Adipocyte (in vitro differentiated cells): ENCODE measurements at regions not wholly inside any gene's neighbourhood (a gene's known extent, or its start where the extent isn't known, plus 50 kb on each side); places are given as distances from the start of the nearest gene placed in this dataset.
"Not testable (repeated sequence)": the region's sequence is repeated elsewhere in the genome, so short reads cannot be mapped to it uniquely, and the experiment has no call there.

Source experiments
- DNase-seq: peaks from one replicate; pipeline ENCODE4 v3.0.0-alpha.2; 2015; ENCODE audit warnings: low read depth
- H3K27me3 ChIP-seq: replicated peaks from 2 replicates; pipeline ENCODE4 v1.7.0; 2013; ENCODE audit warnings: mild to moderate bottlenecking, low read length, moderate library complexity; ENCODE audit not compliant: control insufficient read depth, insufficient read depth
- H3K36me3 ChIP-seq: 2 replicates; pipeline ENCODE4 v1.7.0; 2013; ENCODE audit warnings: low read length, mild to moderate bottlenecking, moderate library complexity; ENCODE audit not compliant: control insufficient read depth, insufficient read depth, severe bottlenecking
- H3K4me1 ChIP-seq: 2 replicates; pipeline ENCODE4 v1.7.0; 2013; ENCODE audit warnings: mild to moderate bottlenecking, low read length, moderate library complexity; ENCODE audit not compliant: control insufficient read depth, insufficient read depth
- H3K4me3 ChIP-seq: 2 replicates; pipeline ENCODE4 v1.7.0; 2013; ENCODE audit warnings: mild to moderate bottlenecking, low read length, moderate library complexity
- H3K9ac ChIP-seq: 2 replicates; pipeline ENCODE4 v1.7.0; 2013; ENCODE audit warnings: mild to moderate bottlenecking, low read length, moderate library complexity
- H3K9me3 ChIP-seq: 2 replicates; pipeline ENCODE4 v1.7.0; 2013; ENCODE audit warnings: mild to moderate bottlenecking, low read length, moderate library complexity; ENCODE audit not compliant: control insufficient read depth

DNA sequence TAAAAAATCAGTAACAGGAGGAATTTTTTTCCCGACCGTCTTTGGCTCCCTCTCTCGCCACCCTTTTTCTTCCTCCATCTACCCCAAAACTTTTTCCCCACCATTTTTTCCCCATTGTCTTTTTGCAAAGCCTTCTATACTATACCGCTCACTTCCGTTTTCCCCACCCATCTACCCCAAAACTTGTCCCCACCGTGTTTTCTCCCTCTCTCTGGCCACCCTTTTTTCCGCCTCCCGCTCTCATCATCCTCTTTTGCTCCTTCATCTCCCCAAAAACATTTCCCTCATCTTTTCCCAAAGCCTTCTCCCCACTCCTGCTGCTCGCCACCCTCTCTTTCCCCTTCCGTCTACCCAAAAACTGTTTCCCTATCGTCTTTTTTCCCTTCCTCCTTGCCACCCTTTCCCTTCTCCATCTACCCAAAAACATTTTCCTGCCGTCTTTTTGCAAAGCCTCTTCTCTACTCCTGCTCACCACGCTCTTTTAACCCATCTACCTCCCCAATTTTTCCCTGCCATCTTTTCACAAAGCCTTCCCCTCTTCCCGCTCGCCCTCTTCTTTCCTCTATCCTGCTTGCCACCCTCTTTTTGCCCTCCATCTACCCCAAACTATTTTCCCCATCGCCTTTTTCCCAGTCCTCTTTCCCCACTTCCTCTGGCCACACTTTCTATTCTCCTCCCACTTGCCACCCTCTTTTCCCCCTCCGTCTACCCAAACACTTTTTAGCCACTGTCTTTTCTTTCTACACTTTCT is 109.4 kb upstream of the TPTE start:
- not testable (repeated sequence) for H3K9me3 ChIP-seq, H3K36me3 ChIP-seq, H3K4me1 ChIP-seq, H3K9ac ChIP-seq, H3K27me3 ChIP-seq, H3K4me3 ChIP-seq, DNase-seq

DNA sequence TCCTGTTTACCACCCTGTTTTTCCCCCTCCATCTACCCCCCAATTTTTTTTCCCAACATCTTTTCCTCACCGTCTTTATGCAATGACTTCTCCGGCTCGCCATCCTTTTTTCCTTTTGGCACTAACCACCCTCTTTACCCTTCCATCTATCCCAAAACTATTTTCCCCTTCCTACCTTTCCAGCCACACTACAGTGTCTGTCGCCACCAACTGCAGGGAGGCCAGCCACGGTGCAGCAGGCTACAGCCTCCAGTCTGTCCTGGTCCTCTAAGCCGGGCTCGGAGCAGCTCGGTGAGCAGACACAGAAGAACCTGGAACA is 108.5 kb upstream of the TPTE start:
- not testable (repeated sequence) for H3K9ac ChIP-seq, H3K27me3 ChIP-seq, H3K4me3 ChIP-seq, H3K36me3 ChIP-seq, H3K9me3 ChIP-seq, DNase-seq, H3K4me1 ChIP-seq

DNA sequence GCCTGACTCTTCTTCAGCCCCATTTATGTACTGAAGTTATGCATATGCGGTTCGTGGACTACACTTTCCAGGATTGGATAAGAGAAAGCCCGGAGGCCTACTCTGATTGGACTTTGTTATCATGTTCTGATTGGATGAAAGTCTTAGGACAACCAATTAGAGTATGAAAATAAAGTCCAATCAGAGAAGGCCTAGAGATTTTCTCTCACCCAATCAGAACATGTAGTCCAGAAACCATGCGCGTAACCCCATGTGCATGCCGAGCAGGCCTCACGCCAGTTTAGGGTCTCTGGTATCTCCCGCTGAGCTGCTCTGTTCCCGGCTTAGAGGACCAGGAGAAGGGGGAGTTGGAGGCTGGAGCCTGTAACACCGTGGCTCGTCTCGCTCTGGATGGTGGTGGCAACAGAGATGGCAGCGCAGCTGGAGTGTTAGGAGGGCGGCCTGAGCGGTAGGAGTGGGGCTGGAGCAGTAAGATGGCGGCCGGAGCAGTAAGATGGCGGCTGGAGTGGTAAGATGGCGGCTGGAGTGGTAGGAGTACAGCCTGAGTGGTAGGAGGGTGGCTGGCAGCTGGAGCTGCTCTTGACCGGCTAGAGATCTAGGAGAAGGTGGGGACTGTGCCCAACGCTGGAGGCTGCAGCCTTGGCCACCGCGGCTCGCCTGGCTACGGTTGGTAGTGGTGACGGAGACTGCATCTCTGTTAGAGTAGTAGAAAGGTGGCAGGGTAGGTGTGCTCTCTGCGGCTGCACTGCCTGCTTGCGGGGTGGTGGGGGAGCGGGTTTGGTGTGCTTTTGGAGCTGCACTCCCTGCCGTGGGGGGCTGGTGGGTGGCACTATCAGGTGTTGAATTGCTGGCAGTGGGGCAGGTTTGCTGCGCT is 107.9 kb upstream of the TPTE start:
- not testable (repeated sequence) for DNase-seq, H3K27me3 ChIP-seq, H3K4me3 ChIP-seq, H3K9ac ChIP-seq, H3K9me3 ChIP-seq, H3K4me1 ChIP-seq, H3K36me3 ChIP-seq

DNA sequence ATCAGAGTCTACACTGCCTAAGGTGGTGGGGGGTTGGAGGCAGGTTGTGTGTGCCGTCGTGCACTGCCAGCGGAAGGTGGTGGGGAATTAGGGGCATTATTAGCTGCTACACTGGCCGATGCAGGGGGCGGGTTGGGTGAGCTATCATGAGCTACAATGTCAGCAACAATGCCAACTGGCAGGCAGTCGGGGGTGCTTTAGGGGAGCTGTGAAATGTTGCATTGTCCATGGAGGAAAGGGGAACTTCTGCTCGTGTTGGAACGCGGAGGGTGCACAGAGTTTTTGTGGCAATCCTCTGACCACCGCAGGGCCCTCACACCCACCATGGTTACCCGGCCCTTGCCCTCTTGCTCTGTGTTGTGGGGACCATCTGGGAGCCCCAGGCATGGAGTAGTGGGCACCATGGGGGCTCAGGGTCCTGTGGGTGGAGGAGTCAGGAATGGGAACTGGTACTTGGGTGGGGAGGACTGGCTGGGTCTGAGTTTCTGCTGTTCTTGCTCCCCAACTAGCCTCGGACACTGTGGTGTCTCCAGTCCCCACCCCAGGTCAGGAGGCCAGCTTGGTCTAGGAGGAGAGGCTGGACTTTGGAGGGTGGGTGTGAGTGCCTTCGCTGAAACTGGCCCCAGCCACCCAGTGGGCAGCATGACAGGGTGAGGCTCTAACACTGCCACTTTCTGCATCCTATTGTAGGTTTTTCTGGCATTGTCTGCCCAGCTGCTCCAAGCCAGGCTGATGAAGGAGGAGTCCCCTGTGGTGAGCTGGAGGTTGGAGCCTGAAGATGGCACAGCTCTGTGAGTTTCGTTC is 107.1 kb upstream of the TPTE start:
- H3K9ac ChIP-seq, H3K4me1 ChIP-seq, H3K27me3 ChIP-seq, H3K9me3 ChIP-seq, DNase-seq, H3K4me3 ChIP-seq, H3K36me3 ChIP-seq: not testable (repeated sequence)

DNA sequence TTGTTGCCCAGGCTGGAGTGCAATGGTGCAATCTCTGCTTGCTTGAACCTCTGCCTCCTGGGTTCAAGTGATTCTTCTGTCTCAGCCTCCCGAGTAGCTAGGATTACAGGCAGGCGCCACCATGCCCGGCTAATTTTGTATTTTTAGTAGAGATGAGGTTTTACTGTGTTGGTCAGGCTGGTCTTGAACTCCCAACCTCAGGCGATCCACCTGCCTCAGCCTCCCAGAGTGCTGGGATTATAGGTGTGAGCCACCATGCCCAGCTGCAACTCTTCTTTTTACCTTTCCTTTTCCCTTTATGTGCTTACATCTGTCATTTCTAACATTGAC is 106.5 kb upstream of the TPTE start:
- not testable (repeated sequence) for H3K36me3 ChIP-seq, H3K9ac ChIP-seq, H3K4me3 ChIP-seq, H3K9me3 ChIP-seq, H3K27me3 ChIP-seq, DNase-seq, H3K4me1 ChIP-seq

DNA sequence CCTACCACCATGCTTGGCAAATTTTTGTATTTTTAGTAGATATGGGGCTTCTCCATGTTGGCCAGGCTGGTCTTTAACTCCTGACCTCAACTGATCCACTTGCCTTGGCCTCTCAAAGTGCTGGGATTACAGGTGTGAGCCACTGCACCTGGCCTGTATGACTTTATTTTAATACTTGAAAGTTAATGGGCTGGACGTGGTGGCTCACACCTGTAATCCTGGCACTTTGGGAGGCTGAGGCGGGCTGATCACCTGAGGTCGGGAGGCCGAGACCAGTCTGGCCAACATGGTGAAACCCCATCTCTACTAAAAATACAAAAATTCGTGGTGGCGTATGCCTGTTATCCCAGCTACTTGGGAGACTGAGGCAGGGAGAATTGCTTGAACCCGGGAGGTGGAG is 105.9 kb upstream of the TPTE start:
- not testable (repeated sequence) for H3K9ac ChIP-seq, H3K36me3 ChIP-seq, H3K27me3 ChIP-seq, H3K4me1 ChIP-seq, H3K9me3 ChIP-seq, DNase-seq, H3K4me3 ChIP-seq

DNA sequence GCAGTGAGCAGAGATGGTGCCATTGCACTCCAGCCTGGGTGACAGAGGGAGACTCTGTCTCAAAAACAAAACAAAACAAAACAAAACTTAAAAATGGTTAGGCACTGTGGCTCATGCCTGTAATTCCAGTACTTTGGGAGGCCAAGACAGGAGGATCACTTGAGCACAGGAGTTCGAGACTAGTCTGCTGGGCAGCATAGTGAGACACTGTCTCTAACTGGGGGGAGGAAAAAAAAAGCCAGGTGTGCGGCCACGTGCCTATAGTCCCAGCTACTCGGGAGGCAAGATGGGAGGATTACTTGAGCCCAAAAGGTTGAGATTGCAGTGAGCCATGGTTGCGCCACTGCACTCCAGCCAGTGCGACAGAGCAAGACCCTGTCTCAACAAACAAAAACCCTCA is 105.5 kb upstream of the TPTE start:
- H3K4me3 ChIP-seq: not testable (repeated sequence)

DNA sequence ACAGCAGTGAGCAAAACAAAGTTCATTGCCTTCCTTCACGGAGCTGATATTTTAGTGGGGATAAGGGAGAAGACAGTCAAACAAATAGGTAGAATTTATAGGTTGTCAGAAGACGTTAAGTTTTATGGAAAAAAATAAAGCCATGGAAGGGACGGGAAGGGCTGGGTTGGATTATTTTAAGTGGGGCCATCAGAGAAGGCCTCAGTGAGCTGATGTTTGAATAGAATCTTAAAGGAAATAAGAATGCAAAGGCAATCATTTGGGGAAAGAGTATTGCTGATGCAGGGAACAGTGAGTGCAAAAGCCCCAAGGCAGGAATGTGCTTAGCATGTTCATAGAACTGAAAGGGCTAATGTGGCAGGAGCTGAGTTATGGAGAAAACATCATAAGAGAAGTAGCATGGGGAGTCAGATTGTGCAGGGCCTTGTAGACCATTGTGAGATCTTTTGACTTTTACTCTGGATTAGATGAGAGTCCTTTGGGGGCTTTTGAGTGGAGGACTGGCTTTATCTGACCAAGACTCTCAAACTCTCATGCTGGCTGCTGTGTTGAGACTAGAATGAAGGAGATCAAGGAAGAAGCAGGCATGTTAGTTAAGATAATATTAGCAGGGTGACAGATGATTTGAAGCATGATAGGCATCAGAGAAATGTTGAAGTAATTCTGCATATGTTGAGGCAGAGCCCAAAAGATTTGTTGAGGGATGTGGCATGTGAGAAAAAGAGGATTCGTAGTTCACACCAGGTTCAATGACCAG is 104.5 kb upstream of the TPTE start:
- H3K27me3 ChIP-seq, H3K4me3 ChIP-seq, H3K36me3 ChIP-seq, H3K9me3 ChIP-seq, DNase-seq, H3K9ac ChIP-seq, H3K4me1 ChIP-seq: not testable (repeated sequence)

More for the DNA sequence above, 105.5 kb upstream of the TPTE start:
- not testable (repeated sequence) for H3K4me1 ChIP-seq, H3K9ac ChIP-seq, H3K9me3 ChIP-seq, H3K36me3 ChIP-seq, H3K27me3 ChIP-seq, DNase-seq

DNA sequence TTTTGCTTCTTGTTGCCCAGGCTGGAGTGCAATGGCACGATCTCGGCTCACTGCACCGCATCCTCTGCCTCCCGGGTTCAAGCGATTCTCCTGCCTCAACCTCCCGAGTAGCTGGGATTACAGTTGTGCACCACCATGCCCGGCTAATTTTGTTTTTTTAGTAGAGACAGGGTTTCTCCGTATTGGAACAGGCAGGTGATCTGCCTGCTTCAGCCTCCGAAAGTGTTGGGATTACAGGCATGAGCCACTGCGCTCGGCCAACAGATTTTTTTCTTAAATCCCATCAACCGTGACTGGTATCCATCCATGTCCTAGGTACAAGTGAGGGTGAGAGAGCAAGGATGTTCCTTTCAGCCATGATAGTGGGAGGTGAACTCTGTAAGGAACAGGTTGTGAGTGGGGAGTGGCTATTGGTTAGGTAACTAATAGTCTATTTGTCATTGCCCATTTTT is 103.8 kb upstream of the TPTE start:
- DNase-seq: peak; percentile 8
- H3K4me3 ChIP-seq: not testable (repeated sequence)

DNA sequence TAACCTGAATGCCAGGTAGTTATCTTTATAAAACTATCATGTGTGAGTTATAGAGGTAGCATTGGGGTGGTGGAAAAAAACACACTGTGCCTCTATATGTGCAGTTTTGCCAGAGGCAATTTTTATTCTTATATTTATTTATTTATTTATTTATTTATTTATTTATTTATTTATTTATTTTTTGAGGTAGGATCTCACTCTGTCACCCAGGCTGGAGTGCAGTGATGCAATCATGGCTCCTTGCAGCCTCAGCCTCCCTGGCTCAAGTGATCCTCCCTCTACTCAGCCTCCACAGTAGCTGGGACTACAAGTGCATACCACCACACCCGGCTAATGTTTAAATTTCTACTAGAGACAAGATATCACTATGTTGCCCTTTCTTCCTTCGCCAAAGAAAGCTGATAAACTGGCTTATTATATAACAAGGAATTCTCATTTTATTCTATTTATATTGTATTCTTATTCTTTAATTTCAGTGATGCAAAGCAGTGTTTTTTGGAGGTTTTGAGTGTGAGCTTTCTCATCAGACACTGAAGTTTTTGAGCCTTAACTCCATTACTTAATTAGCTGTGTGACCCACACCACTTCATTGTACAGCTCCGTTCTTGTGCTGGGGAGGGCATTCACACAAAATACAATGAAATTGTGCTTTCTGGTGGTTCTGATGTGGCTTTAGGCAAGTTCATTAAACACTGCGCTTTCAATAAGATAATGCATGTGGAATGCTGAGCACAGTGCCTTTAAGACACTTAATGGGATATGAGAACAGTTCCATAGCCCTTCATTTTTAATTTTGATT is 102.9 kb upstream of the TPTE start:
- H3K9me3 ChIP-seq, H3K4me1 ChIP-seq, H3K9ac ChIP-seq, H3K36me3 ChIP-seq, H3K4me3 ChIP-seq, H3K27me3 ChIP-seq, DNase-seq: not testable (repeated sequence)

More for the DNA sequence above, 103.8 kb upstream of the TPTE start:
- not testable (repeated sequence) for H3K9me3 ChIP-seq, H3K4me1 ChIP-seq, H3K27me3 ChIP-seq, H3K9ac ChIP-seq, H3K36me3 ChIP-seq
